Activated naive CD8-positive, alpha-beta T cell treated with anti-CD3 and anti-CD28 coated beads for 36 hours (primary cell): ENCODE measurements at regions not wholly inside any gene's neighbourhood (a gene's known extent, or its start where the extent isn't known, plus 50 kb on each side); places are given as distances from the start of the nearest gene placed in this dataset.

Experiments used
- DNase-seq: peaks from one replicate; pipeline ENCODE4 v3.0.0; 2021
- H3K27ac Mint-ChIP-seq: one replicate; pipeline ENCODE4 v1.8.0; 2022; ENCODE audit warnings: mild to moderate bottlenecking, moderate library complexity, mixed read lengths
- H3K27me3 Mint-ChIP-seq: one replicate; pipeline ENCODE4 v1.8.0; 2022; ENCODE audit warnings: mild to moderate bottlenecking, mixed read lengths
- H3K36me3 Mint-ChIP-seq: one replicate; pipeline ENCODE4 v1.8.0; 2021; ENCODE audit warnings: mild to moderate bottlenecking, mixed read lengths
- H3K4me1 Mint-ChIP-seq: one replicate; pipeline ENCODE4 v1.8.0; 2021; ENCODE audit warnings: mixed read lengths
- H3K4me3 Mint-ChIP-seq: one replicate; pipeline ENCODE4 v1.8.0; 2022; ENCODE audit warnings: mild to moderate bottlenecking, moderate library complexity, mixed read lengths
- H3K9me3 Mint-ChIP-seq: one replicate; pipeline ENCODE4 v1.8.0; 2022; ENCODE audit warnings: mixed read lengths

- Mint-ChIP-seq H3K4me1 (no peaks in the 10 kb centered on the region), H3K27me3 (peaks cover 46% of the 10 kb centered on the region), H3K4me3 (no peak overlapping the region), H3K36me3 (no peaks in the 10 kb centered on the region), H3K27ac (no peak overlapping the region), H3K9me3 (no peaks in the 10 kb centered on the region)
- no peak for DNase-seq
These were observed 249.1 kb downstream of the C16orf95 start for GRCh38 chr16:87067836-87068761.

GRCh38 chr16:87068762-87069150 is 248.4 kb downstream of the C16orf95 start:
- no peak for DNase-seq
- Mint-ChIP-seq H3K4me1 (no peaks in the 10 kb centered on the region), H3K27me3 (peaks cover 39% of the 10 kb centered on the region)

GRCh38 chr16:87070657-87071056 is 246.5 kb downstream of the C16orf95 start:
- no peak for DNase-seq
- H3K36me3 Mint-ChIP-seq: no peaks in the 10 kb centered on the region
- no peaks in the 10 kb centered on the region for H3K9me3 Mint-ChIP-seq
- no peaks in the 10 kb centered on the region for H3K4me1 Mint-ChIP-seq
- peaks cover 22% of the 10 kb centered on the region for H3K27me3 Mint-ChIP-seq
- no peak overlapping the region for H3K27ac Mint-ChIP-seq
- H3K4me3 Mint-ChIP-seq: no peak overlapping the region

More at GRCh38 chr16:87068762-87069150, 248.4 kb downstream of the C16orf95 start:
- no peaks in the 10 kb centered on the region for H3K9me3 Mint-ChIP-seq
- H3K27ac Mint-ChIP-seq: no peak overlapping the region
- no peaks in the 10 kb centered on the region for H3K36me3 Mint-ChIP-seq
- H3K4me3 Mint-ChIP-seq: no peak overlapping the region

- H3K9me3 Mint-ChIP-seq: no peaks in the 10 kb centered on the region
- H3K27me3 Mint-ChIP-seq: peaks cover 16% of the 10 kb centered on the region
- DNase-seq: no peak
- no peak overlapping the region for H3K4me3 Mint-ChIP-seq
- no peaks in the 10 kb centered on the region for H3K4me1 Mint-ChIP-seq
- no peaks in the 10 kb centered on the region for H3K36me3 Mint-ChIP-seq
- no peak overlapping the region for H3K27ac Mint-ChIP-seq
These were observed 245.1 kb downstream of the C16orf95 start for GRCh38 chr16:87072101-87072500.

- peaks cover 4% of the 10 kb centered on the region for H3K27me3 Mint-ChIP-seq
- H3K36me3 Mint-ChIP-seq: no peaks in the 10 kb centered on the region
- H3K4me1 Mint-ChIP-seq: no peaks in the 10 kb centered on the region
- H3K27ac Mint-ChIP-seq: no peak overlapping the region
- H3K9me3 Mint-ChIP-seq: peaks cover 6% of the 10 kb centered on the region
- no peak overlapping the region for H3K4me3 Mint-ChIP-seq
- DNase-seq: no peak
These were observed 242.4 kb downstream of the C16orf95 start for GRCh38 chr16:87074641-87075318.

GRCh38 chr16:87075319-87075860 is 241.8 kb downstream of the C16orf95 start:
- peaks cover 9% of the 10 kb centered on the region for H3K9me3 Mint-ChIP-seq
- H3K27ac Mint-ChIP-seq: no peak overlapping the region
- H3K4me3 Mint-ChIP-seq: no peak overlapping the region
- peaks cover under 1% of the 10 kb centered on the region for H3K27me3 Mint-ChIP-seq
- H3K36me3 Mint-ChIP-seq: no peaks in the 10 kb centered on the region
- DNase-seq: no peak
- no peaks in the 10 kb centered on the region for H3K4me1 Mint-ChIP-seq

GRCh38 chr16:87076331-87076949 is 240.8 kb downstream of the C16orf95 start:
- H3K4me3 Mint-ChIP-seq: no peak overlapping the region
- H3K9me3 Mint-ChIP-seq: peaks cover 16% of the 10 kb centered on the region
- no peaks in the 10 kb centered on the region for H3K36me3 Mint-ChIP-seq
- no peaks in the 10 kb centered on the region for H3K4me1 Mint-ChIP-seq
- no peak for DNase-seq
- no peaks in the 10 kb centered on the region for H3K27me3 Mint-ChIP-seq
- no peak overlapping the region for H3K27ac Mint-ChIP-seq

- H3K27ac Mint-ChIP-seq: no peak overlapping the region
- H3K4me3 Mint-ChIP-seq: no peak overlapping the region
- peaks cover 19% of the 10 kb centered on the region for H3K9me3 Mint-ChIP-seq
- no peaks in the 10 kb centered on the region for H3K27me3 Mint-ChIP-seq
- DNase-seq: peak; percentile 40
- H3K36me3 Mint-ChIP-seq: no peaks in the 10 kb centered on the region
- no peaks in the 10 kb centered on the region for H3K4me1 Mint-ChIP-seq
These were observed 240.0 kb downstream of the C16orf95 start for GRCh38 chr16:87076950-87077749.

- no peak overlapping the region for H3K4me3 Mint-ChIP-seq
- H3K9me3 Mint-ChIP-seq: peaks cover 21% of the 10 kb centered on the region
- no peaks in the 10 kb centered on the region for H3K4me1 Mint-ChIP-seq
These were observed 239.5 kb downstream of the C16orf95 start for GRCh38 chr16:87077750-87078127.

GRCh38 chr16:87080571-87081167 is 236.5 kb downstream of the C16orf95 start:
- Mint-ChIP-seq H3K36me3 (no peaks in the 10 kb centered on the region), H3K4me3 (no peak overlapping the region), H3K27ac (no peak overlapping the region), H3K4me1 (no peaks in the 10 kb centered on the region), H3K9me3 (peaks cover 22% of the 10 kb centered on the region), H3K27me3 (peaks cover 3% of the 10 kb centered on the region)
- no peak for DNase-seq

More at GRCh38 chr16:87077750-87078127, 239.5 kb downstream of the C16orf95 start:
- H3K27me3 Mint-ChIP-seq: no peaks in the 10 kb centered on the region
- H3K27ac Mint-ChIP-seq: no peak overlapping the region
- no peaks in the 10 kb centered on the region for H3K36me3 Mint-ChIP-seq
- no peak for DNase-seq

GRCh38 chr16:87085441-87085840 is 231.8 kb downstream of the C16orf95 start:
- peaks cover 3% of the 10 kb centered on the region for H3K27me3 Mint-ChIP-seq
- H3K27ac Mint-ChIP-seq: no peak overlapping the region
- H3K4me1 Mint-ChIP-seq: no peaks in the 10 kb centered on the region
- no peak for DNase-seq
- H3K4me3 Mint-ChIP-seq: no peak overlapping the region
- no peaks in the 10 kb centered on the region for H3K36me3 Mint-ChIP-seq
- peaks cover 13% of the 10 kb centered on the region for H3K9me3 Mint-ChIP-seq

- H3K27ac Mint-ChIP-seq: no peak overlapping the region
- no peaks in the 10 kb centered on the region for H3K36me3 Mint-ChIP-seq
- DNase-seq: no peak
- no peaks in the 10 kb centered on the region for H3K4me1 Mint-ChIP-seq
- H3K4me3 Mint-ChIP-seq: no peak overlapping the region
- peaks cover 8% of the 10 kb centered on the region for H3K9me3 Mint-ChIP-seq
- peaks cover 3% of the 10 kb centered on the region for H3K27me3 Mint-ChIP-seq
These were observed 231.0 kb downstream of the C16orf95 start for GRCh38 chr16:87086156-87086555.

GRCh38 chr16:87086575-87086974 is 230.6 kb downstream of the C16orf95 start:
- Mint-ChIP-seq H3K9me3 (peaks cover 5% of the 10 kb centered on the region), H3K4me1 (no peaks in the 10 kb centered on the region), H3K27ac (no peak overlapping the region), H3K27me3 (peaks cover 3% of the 10 kb centered on the region), H3K36me3 (no peaks in the 10 kb centered on the region), H3K4me3 (no peak overlapping the region)
- no peak for DNase-seq

- DNase-seq: no peak
- Mint-ChIP-seq H3K27ac (no peak overlapping the region), H3K4me1 (no peaks in the 10 kb centered on the region), H3K27me3 (peaks cover 1% of the 10 kb centered on the region), H3K36me3 (no peaks in the 10 kb centered on the region), H3K4me3 (no peak overlapping the region), H3K9me3 (no peaks in the 10 kb centered on the region)
These were observed 224.2 kb downstream of the C16orf95 start for GRCh38 chr16:87092958-87093357.
